ENCODE measurements at regions not wholly inside any gene's neighbourhood (a gene's known extent, or its start where the extent isn't known, plus 50 kb on each side); places are given as distances from the start of the nearest gene placed in this dataset.
"Not testable (repeated sequence)": the region's sequence is repeated elsewhere in the genome, so short reads cannot be mapped to it uniquely, and the experiment has no call there.

DNA sequence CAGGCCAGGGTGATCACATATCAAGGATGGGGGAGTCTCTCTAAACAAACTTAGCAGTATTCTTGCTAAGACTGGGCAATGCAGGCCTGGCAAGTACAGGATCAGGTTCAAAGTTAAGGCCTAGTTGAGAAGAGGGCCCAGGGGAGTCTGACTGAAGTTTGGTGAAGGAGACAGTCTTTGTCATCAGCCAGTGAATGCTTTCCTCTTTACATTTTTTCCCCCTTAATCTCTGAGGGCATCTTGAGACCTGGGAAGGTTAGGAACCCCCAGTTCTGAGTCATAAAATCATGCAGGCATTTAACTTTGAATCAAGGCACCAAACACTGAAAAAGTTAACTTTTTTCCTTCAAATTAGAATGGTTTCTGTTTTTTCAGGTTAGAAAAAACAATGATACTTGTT is 311.5 kb downstream of the REEP3 start:
- no peak overlapping the region for H3K27ac ChIP-seq
- TF ChIP-seq, protein P1, sequence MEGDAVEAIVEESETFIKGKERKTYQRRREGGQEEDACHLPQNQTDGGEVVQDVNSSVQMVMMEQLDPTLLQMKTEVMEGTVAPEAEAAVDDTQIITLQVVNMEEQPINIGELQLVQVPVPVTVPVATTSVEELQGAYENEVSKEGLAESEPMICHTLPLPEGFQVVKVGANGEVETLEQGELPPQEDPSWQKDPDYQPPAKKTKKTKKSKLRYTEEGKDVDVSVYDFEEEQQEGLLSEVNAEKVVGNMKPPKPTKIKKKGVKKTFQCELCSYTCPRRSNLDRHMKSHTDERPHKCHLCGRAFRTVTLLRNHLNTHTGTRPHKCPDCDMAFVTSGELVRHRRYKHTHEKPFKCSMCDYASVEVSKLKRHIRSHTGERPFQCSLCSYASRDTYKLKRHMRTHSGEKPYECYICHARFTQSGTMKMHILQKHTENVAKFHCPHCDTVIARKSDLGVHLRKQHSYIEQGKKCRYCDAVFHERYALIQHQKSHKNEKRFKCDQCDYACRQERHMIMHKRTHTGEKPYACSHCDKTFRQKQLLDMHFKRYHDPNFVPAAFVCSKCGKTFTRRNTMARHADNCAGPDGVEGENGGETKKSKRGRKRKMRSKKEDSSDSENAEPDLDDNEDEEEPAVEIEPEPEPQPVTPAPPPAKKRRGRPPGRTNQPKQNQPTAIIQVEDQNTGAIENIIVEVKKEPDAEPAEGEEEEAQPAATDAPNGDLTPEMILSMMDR (conservative IDR thresholded peaks at IDR 0.05), result no peak

DNA sequence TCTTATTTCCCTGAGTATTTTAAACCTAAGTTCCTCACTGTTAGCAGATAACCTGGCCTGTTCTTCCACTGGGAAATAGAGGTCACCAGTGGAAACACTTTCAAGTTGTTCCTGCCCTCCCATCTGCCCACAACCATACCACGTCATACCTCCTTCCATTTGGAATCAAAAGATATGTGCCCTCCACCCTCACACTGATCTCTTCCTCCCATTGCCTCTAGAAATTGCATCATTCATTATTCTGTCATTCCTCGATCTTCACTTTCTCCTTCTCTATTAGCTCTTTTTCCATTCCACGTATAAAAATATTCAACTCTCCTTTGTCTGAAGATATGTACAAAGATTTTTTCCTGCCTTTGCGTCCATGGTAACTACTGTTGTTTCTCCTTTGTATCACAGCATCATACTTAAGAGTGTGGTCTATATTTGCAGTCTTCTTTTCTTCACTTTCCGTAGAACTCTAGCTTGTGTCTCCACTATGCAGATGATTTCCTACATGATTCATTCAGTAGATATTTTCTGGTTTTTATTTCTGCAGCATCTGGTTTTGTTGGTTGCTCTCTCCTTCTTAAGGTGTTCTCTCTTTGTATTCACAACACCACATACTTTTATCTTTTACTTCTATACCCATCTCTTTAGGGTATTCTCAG is 312.3 kb downstream of the REEP3 start:
- no peak overlapping the region for H3K27ac ChIP-seq
- TF ChIP-seq, protein P1 (conservative IDR thresholded peaks at IDR 0.05), result no peak

DNA sequence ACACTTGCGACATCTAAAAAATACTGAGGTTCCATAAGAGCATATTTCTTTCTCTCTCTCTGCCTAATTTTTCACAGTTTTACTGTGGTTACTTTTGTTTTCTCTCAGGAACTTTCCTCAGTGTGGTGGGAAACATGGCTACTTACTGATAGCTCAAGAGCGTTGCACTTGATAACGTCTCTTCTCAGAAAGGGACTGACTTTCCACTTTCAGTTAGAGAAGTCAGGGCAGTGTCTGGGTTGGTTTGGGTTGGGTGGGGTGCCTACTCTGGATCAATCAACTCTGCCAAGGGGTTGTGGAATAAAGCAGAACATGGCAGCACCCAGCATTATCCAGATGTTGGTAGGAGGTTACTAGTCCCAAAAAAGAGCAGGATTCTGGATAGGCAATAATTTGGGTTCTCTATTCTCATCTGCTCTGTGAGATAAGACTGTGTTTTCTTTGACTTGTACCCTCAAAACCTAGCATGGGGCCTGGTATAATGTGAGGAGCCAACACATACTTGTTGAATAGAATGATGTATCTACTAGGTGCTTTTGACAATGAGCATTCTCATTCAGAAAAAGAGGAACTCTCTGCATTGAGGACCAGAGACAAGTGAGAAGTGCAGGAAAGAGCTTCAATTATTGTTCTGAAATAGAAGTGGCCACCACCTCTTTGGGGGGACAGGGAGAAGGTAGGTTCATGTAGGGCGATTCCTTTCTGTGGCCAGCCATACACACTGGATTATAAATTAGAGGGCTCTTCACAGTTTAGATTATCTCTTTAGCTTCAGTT is 315.7 kb downstream of the REEP3 start:
- TF ChIP-seq, protein P1 (conservative IDR thresholded peaks at IDR 0.05), result no peak
- no peak overlapping the region for H3K27ac ChIP-seq

DNA sequence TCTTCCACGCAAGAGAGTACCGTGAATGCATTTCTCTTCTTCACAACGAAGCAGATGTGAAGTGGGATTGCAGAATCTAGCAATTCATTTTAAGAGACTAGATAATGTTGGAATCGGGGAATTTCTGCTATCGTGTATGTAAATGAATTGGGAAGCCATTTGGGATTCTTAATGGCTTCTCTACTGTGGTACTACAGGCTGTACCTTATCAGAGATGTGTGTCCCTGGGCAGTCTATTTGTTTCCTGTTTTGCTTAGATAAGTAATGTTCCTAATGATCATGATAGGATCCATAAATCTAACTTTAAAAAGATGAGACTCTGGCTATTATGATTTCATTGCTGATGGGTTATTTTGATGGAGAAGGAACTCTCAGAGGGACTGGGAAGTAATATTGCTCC is 320.6 kb downstream of the REEP3 start:
- H3K27ac ChIP-seq, result no peak overlapping the region
- TF ChIP-seq, protein P1 (conservative IDR thresholded peaks at IDR 0.05), result no peak

DNA sequence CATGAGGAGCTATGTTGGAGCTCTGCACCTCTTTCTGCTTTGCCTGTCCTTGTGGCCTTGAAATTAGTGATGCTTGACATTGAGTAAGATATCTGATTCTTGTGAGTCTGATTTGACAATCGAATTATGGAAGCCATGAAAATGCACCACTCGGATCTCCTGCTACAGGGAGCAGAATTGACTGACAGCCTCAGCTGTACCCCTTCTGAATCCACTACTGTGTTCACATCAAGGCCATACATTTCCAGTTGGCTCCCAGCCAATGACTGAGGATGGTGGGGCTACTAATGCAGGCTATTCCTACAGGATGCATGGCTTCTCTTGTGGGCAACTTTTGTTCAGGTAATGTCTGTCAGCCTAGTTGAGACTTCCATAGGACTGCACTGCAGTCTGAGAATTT is 321.9 kb downstream of the REEP3 start:
- H3K27ac ChIP-seq, result no peak overlapping the region
- TF ChIP-seq, protein P1 (conservative IDR thresholded peaks at IDR 0.05), result no peak

DNA sequence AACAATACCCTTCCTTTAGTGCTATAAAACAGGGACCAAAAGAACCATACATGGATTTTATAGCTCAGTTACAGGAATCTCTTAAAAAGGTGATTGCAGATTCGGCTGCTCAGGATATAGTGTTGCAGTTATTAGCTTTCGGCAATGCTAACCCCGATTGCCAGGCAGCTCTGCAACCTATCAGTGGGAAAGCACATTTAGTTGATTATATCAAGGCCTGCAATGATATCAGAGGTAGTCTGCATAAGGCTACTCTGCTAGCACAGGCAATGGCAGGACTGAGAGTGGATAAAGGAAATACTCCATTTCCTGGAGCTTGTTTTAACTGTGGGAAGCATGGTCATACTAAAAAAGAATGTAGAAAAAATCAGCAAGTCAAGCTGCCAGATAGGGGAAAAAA is 327.7 kb downstream of the REEP3 start:
- H3K27ac ChIP-seq, result not testable (repeated sequence)

DNA sequence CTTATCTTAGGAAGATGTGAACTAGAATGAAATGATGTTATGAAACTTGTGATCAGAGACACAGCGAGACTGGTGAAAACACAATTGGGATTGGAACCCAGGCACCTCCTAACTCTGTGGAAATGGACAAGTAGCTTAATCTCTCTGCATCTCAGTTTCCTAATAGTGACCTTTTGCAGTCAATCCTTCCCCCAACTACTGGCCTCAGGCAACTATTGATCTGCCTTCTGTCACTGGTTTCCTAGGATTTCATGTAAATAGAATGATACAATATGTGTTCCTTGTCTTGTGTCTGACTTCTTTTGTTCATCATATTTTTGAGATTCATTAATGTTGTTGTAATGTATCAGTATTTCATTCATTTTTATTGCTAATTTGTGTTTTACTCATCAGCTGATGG is 341.7 kb downstream of the REEP3 start:
- no peak overlapping the region for H3K27ac ChIP-seq
- TF ChIP-seq, protein P1 (conservative IDR thresholded peaks at IDR 0.05), result no peak

DNA sequence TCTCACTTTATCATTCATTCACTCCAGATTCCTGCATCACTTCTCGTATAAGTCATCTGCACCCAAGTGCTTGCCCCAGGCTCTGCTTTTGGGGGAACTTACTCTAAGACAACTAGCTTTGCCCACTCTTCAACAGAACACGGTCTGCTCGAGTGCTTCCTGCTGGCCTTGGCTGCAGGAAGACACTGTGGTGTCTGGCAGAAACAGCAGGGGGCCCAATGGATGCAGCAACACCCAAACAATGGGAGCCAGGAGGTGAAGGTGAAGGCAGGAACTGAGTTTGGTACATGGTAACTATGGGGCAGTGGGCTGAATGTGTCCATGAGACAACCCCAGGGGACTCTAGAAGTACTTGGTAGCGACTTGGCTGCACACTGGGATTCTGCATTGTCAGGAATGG is 344.0 kb downstream of the REEP3 start:
- TF ChIP-seq, protein P1 (conservative IDR thresholded peaks at IDR 0.05), result no peak
- no peak overlapping the region for H3K27ac ChIP-seq
